Ascending aorta (tissue), 2 donors: ENCODE measurements at regions not wholly inside any gene's neighbourhood (a gene's known extent, or its start where the extent isn't known, plus 50 kb on each side); places are given as distances from the start of the nearest gene placed in this dataset.

Experiments used
- DNase-seq, 2 donors: peaks; one replicate each; pipeline ENCODE4 v3.0.0-alpha.2; 2019; ENCODE audit warnings: low spot score in 2 of 2
- H3K27ac ChIP-seq, 2 donors: fragments of 200-600 bp; sonication (generic); one replicate each; pipeline ENCODE4 v1.5.1; 2016 to 2017; ENCODE audit warnings: mild to moderate bottlenecking in 1 of 2
- H3K27me3 ChIP-seq: fragments of 200-600 bp; sonication (generic); one replicate; pipeline ENCODE4 v1.5.1; 2017
- H3K36me3 ChIP-seq, 2 donors: fragments of 200-600 bp; sonication (generic); one replicate each; pipeline ENCODE4 v1.5.1; 2016
- H3K4me1 ChIP-seq, 2 donors: fragments of 200-600 bp; sonication (generic); one replicate each; pipeline ENCODE4 v1.5.1; 2016 to 2017; ENCODE audit warnings: mild to moderate bottlenecking in 1 of 2
- H3K4me3 ChIP-seq, 2 donors: fragments of 200-600 bp; sonication (generic); one replicate each; pipeline ENCODE4 v1.5.1; 2016 to 2017; ENCODE audit warnings: mild to moderate bottlenecking in 1 of 2
- H3K9me3 ChIP-seq, 2 donors: fragments of 200-600 bp; sonication (generic); one replicate each; pipeline ENCODE4 v1.5.1; 2016
- intact Hi-C: fragments of 100-400 bp; cut with DNase I; formaldehyde crosslinking; loops from one replicate; pipeline ENCODE4 v1.15.1; 2023
- TF ChIP-seq, protein P1 (sequence below), 3 experiments: fragments of 200-600 bp in 2 of 3; fragments of 450-650 bp in 1 of 3; sonication (generic) in 2 of 3; IDR thresholded peaks; one replicate each; pipeline ENCODE4 v1.5.1; 2016 to 2019; ENCODE audit warnings: antibody characterized with exemption in 3 of 3, mild to moderate bottlenecking in 1 of 3, moderate library complexity in 1 of 3

DNA sequence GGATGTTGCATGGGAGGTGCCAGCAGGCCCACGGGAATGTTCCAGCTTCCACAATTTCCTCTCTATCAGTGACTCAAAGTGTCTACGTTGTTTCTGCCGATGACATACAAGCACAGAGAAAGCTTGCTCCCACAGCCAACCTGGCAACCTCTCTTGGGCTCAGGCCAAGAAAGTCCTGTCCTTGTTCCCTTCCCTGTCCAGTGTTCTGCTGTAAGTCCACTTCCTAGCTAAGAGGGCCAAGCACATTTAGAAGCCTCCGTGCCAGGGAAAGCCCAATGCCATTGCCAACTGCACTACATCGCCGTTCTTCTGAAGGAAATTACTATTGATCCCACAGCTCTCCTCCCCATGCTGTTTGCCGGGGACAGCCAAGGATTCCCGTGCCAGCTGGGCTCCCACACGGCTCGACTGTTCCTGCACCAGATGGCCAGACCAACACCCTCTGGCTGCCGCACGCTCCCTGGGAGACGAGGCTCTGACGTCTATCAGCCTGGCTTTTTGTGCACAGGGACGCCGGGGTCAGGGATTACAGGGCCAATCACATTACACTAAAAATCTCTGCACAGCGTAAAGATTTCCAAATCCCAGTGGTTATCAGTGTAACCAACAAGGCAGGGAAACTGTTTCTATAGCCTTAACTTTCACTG, 284.0 kb downstream of the BCOR start:
- Histone ChIP-seq H3K4me1 (peaks cover 4 to 28% of the 10 kb centered on the region in 2 donors), H3K27ac (peak overlapping the region; percentile 46 to 63), H3K36me3 (no peaks in the 10 kb centered on the region), H3K9me3 (no peaks in the 10 kb centered on the region), H3K4me3 (no peak overlapping the region), H3K27me3 (no peaks in the 10 kb centered on the region)
- peak in 1 of 2 donors; percentile 89 for DNase-seq
- intact Hi-C loops: loop anchor here (2.0 to 5.0 kb wide), 2 partner anchors 55 to 199 kb away; no protein-coding TSS in a partner anchor
- TF ChIP-seq, protein P1, sequence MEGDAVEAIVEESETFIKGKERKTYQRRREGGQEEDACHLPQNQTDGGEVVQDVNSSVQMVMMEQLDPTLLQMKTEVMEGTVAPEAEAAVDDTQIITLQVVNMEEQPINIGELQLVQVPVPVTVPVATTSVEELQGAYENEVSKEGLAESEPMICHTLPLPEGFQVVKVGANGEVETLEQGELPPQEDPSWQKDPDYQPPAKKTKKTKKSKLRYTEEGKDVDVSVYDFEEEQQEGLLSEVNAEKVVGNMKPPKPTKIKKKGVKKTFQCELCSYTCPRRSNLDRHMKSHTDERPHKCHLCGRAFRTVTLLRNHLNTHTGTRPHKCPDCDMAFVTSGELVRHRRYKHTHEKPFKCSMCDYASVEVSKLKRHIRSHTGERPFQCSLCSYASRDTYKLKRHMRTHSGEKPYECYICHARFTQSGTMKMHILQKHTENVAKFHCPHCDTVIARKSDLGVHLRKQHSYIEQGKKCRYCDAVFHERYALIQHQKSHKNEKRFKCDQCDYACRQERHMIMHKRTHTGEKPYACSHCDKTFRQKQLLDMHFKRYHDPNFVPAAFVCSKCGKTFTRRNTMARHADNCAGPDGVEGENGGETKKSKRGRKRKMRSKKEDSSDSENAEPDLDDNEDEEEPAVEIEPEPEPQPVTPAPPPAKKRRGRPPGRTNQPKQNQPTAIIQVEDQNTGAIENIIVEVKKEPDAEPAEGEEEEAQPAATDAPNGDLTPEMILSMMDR (IDR thresholded peaks at IDR 0.05): no peak

DNA sequence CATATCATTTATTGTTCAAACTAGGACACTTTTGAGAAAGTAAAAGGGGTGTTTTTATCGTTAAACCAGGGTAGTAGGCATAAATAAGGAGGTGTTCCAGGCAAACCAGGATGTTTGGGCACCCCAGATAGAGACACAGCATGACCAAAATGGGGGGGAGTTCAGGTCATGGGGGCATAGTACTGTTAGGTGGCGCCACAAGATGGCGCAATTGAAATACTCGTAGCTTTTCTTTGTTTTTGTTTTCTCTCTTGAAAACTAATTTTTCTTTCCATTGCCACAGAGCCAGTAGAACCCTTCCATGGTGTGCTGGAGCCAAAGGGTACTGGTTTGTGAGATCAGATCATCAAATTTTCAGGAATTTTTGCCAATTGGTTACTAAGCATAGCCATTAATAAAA, 283.4 kb downstream of the BCOR start:
- intact Hi-C loops: loop anchor here (5.0 kb wide), 1 partner anchor 198 kb away; no protein-coding TSS in a partner anchor
- Histone ChIP-seq H3K36me3 (no peaks in the 10 kb centered on the region), H3K27ac (peak overlapping the region; percentile 46 to 63), H3K27me3 (no peaks in the 10 kb centered on the region), H3K4me1 (peaks cover 0 to 22% of the 10 kb centered on the region in 2 donors), H3K9me3 (no peaks in the 10 kb centered on the region), H3K4me3 (no peak overlapping the region)
- DNase-seq: no peak
- TF ChIP-seq, protein P1 (IDR thresholded peaks at IDR 0.05): peak; percentile 19 to 41 (median 28)

DNA sequence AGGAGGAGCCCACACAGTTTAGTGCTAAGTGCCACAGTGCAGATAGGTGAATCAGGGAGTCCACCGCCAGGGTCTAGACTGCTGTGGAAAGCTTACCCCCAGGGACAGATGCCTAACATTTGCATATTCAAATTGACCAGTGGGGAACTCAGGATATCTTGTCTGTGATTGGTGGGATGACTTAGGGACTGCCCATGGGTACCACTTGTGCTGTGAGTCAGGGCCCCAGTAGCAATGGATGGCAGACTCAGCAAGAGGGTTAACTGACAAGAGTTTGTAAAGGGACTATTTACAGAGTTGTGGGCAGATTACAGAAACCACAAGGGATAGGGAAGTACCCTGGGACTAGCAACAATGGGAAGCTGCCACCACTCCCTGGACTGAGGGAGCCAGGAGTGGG, 282.1 kb downstream of the BCOR start:
- H3K4me1 ChIP-seq: peaks cover 0 to 19% of the 10 kb centered on the region in 2 donors
- DNase-seq: no peak
- no peak overlapping the region for H3K4me3 ChIP-seq
- no peaks in the 10 kb centered on the region for H3K9me3 ChIP-seq
- intact Hi-C loops: loop anchor here (5.0 kb wide), 3 partner anchors 272 to 452 kb away; no protein-coding TSS in a partner anchor
- H3K36me3 ChIP-seq: no peaks in the 10 kb centered on the region
- H3K27ac ChIP-seq: no peak overlapping the region
- H3K27me3 ChIP-seq: no peaks in the 10 kb centered on the region
- TF ChIP-seq, protein P1 (IDR thresholded peaks at IDR 0.05): no peak

DNA sequence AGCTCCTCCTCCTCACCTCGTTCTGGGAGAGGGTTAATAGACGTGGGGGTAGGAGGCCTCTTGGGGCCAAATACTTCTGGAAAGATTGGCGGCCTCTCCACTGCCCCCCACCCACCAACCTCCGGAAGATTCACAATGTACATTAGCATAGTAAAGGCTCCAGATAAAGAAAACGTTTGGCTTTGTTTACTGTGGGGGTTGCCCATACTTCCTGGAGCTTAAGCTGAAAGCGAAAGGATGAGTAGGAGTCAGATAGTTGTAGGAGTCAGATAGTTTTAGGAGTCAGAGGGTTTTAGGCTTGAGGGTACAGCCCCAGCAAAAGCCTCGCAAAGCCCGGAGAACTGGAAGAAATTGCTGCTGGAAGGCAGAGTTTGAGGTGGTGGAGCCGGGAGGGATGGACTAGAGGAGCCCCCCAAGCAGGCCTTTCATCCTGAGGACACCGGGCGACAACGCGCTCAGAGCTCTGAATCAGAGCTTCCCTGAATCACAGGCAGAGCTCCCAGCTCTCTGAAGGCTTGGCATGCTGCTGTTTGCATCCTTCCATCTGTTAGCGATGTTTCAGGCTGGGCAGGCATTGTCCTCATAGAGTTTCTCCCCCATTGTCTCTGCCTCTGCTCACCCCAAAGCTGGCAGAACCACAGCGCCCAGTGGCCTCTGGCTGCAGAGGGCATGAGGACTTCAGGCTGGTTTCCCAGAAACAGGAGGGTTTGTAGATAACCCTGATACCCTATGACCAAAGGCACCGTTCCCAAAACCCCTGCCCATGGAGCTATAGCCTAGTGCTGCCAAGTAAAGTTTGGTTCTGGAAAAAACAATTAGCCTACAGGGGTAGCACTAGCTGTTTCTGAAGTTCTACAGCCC, 280.7 kb downstream of the BCOR start:
- Histone ChIP-seq H3K27ac (peak overlapping the region; percentile 62 to 69), H3K27me3 (no peaks in the 10 kb centered on the region), H3K36me3 (no peaks in the 10 kb centered on the region), H3K9me3 (no peaks in the 10 kb centered on the region), H3K4me1 (peaks cover 0 to 19% of the 10 kb centered on the region in 2 donors), H3K4me3 (no peak overlapping the region)
- TF ChIP-seq, protein P1 (IDR thresholded peaks at IDR 0.05): no peak
- intact Hi-C loops: loop anchor here (5.0 kb wide), 3 partner anchors 270 to 450 kb away; no protein-coding TSS in a partner anchor
- no peak for DNase-seq

DNA sequence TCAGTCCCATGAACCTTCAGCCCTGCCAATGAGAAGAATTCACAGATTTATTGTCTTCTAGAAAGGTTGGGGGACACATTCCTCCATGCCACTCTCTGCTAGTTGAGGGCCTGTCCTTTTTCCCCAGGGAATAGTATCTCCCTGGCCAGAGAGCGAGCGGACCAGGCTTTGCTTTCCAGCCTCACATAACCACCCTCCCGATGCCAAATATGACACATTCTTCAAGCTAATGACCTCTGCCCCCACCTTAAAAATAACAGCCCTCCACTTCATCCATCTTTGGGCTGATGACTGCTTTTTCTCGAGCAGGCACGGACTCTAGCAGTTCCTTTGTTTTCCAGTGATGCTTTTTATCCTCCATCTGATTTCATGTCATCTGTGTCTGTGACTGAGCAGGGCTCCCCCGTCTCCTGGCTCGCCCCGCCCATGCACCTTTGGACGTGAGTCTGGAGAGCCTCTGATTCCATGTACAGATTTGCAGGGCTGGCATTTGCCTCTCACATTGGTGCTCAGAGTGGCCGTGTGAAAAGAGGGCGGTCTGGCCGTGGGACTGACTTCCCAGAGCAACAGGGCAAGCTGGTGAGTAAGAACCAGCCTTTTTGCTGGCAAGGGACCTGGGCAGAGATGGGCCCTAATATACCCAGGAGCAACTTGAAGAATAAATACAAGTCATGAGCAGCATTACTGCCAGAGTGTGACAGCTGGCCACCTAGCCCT, 279.8 kb downstream of the BCOR start:
- no peaks in the 10 kb centered on the region for H3K9me3 ChIP-seq
- H3K27me3 ChIP-seq: no peaks in the 10 kb centered on the region
- H3K4me1 ChIP-seq: peaks cover 0 to 19% of the 10 kb centered on the region in 2 donors
- no peaks in the 10 kb centered on the region for H3K36me3 ChIP-seq
- intact Hi-C loops: loop anchor here (5.0 kb wide), 3 partner anchors 269 to 449 kb away; no protein-coding TSS in a partner anchor
- DNase-seq: peak; percentile 39 to 80
- peak overlapping the region; percentile 62 to 69 for H3K27ac ChIP-seq
- TF ChIP-seq, protein P1 (IDR thresholded peaks at IDR 0.05): no peak
- H3K4me3 ChIP-seq: no peak overlapping the region
